Endothelial cell of umbilical vein (primary cell): ENCODE measurements at regions not wholly inside any gene's neighbourhood (a gene's known extent, or its start where the extent isn't known, plus 50 kb on each side); places are given as distances from the start of the nearest gene placed in this dataset.

Experiments used
- EZH2 ChIP-seq: IDR thresholded peaks from 2 replicates; pipeline ENCODE4 v1.6.1; 2012; ENCODE audit warnings: borderline replicate concordance, low read depth, mild to moderate bottlenecking, moderate library complexity, low read length, inconsistent platforms; ENCODE audit not compliant: severe bottlenecking
- FOS ChIP-seq: IDR thresholded peaks from 2 replicates; pipeline ENCODE4 v1.6.1; 2011; ENCODE audit warnings: mild to moderate bottlenecking, low read length, moderate library complexity, borderline replicate concordance; ENCODE audit not compliant: insufficient read depth
- JUN ChIP-seq: IDR thresholded peaks from 2 replicates; pipeline ENCODE4 v1.6.1; 2011; ENCODE audit warnings: borderline replicate concordance, low read depth; ENCODE audit not compliant: insufficient read length, insufficient read depth
- MAX ChIP-seq: IDR thresholded peaks from 2 replicates; pipeline ENCODE4 v1.6.1; 2011; ENCODE audit not compliant: insufficient read depth, insufficient read length
- POLR2AphosphoS5 ChIP-seq: IDR thresholded peaks from 2 replicates; pipeline ENCODE4 v1.6.1; 2012; ENCODE audit warnings: low read depth, mild to moderate bottlenecking, control low read depth, low read length, moderate library complexity; ENCODE audit not compliant: insufficient read depth
- TF ChIP-seq, protein P1 (sequence below), 2 donors: IDR thresholded peaks; 1 replicate in 1 of 2; 2 replicates in 1 of 2; pipeline ENCODE4 v1.5.1; 2011; ENCODE audit warnings: low read length in 2 of 2, mild to moderate bottlenecking in 2 of 2, moderate library complexity in 2 of 2, control low read depth in 1 of 2, inconsistent platforms in 1 of 2, low read depth in 1 of 2; ENCODE audit not compliant: insufficient read depth in 1 of 2; ENCODE audit errors: extremely low read depth in 1 of 2

- TF ChIP-seq POLR2AphosphoS5 (no peak), JUN (no peak), MAX (no peak), FOS (no peak), EZH2 (no peak)
- TF ChIP-seq, protein P1, sequence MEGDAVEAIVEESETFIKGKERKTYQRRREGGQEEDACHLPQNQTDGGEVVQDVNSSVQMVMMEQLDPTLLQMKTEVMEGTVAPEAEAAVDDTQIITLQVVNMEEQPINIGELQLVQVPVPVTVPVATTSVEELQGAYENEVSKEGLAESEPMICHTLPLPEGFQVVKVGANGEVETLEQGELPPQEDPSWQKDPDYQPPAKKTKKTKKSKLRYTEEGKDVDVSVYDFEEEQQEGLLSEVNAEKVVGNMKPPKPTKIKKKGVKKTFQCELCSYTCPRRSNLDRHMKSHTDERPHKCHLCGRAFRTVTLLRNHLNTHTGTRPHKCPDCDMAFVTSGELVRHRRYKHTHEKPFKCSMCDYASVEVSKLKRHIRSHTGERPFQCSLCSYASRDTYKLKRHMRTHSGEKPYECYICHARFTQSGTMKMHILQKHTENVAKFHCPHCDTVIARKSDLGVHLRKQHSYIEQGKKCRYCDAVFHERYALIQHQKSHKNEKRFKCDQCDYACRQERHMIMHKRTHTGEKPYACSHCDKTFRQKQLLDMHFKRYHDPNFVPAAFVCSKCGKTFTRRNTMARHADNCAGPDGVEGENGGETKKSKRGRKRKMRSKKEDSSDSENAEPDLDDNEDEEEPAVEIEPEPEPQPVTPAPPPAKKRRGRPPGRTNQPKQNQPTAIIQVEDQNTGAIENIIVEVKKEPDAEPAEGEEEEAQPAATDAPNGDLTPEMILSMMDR (IDR thresholded peaks at IDR 0.05; ENCODE audit: extremely low read depth in 1 of 2, insufficient read depth in 1 of 2, low read depth in 1 of 2, low read length in 2 of 2), result no peak
Observed at GRCh38 chr1:173294843-173295242, 87.7 kb upstream of the TNFSF4 start.
